CD4-positive, alpha-beta T cell treated with Interleukin-4 for 4 hours (primary cell): ENCODE measurements at regions not wholly inside any gene's neighbourhood (a gene's known extent, or its start where the extent isn't known, plus 50 kb on each side); places are given as distances from the start of the nearest gene placed in this dataset.
"Not testable (repeated sequence)": the region's sequence is repeated elsewhere in the genome, so short reads cannot be mapped to it uniquely, and the experiment has no call there.

ENCODE experiments used
- DNase-seq: peaks from one replicate; pipeline ENCODE4 v3.0.0-alpha.2; 2020

GRCh38 chr13:81874681-81875661, 1534.0 kb upstream of the SPRY2 start:
- no peak for DNase-seq

- DNase-seq, result no peak
These were observed 1533.3 kb upstream of the SPRY2 start for GRCh38 chr13:81874253-81874652.

- no peak for DNase-seq
These were observed 1531.7 kb upstream of the SPRY2 start for GRCh38 chr13:81872581-81872980.

GRCh38 chr13:81871751-81872325, 1530.9 kb upstream of the SPRY2 start:
- DNase-seq, result not testable (repeated sequence)

GRCh38 chr13:81848291-81848690, 1507.4 kb upstream of the SPRY2 start:
- no peak for DNase-seq

- DNase-seq, result no peak
These were observed 1505.8 kb upstream of the SPRY2 start for GRCh38 chr13:81846771-81847170.

- no peak for DNase-seq
These were observed 1480.3 kb upstream of the SPRY2 start for GRCh38 chr13:81821259-81821658.

- DNase-seq, result no peak
These were observed 1459.5 kb upstream of the SPRY2 start for GRCh38 chr13:81800433-81800832.

- DNase-seq, result no peak
These were observed 1454.8 kb upstream of the SPRY2 start for GRCh38 chr13:81795710-81796109.

GRCh38 chr13:81791641-81792040, 1450.7 kb upstream of the SPRY2 start:
- DNase-seq, result no peak

GRCh38 chr13:81781471-81781870, 1440.5 kb upstream of the SPRY2 start:
- DNase-seq, result no peak

- DNase-seq, result no peak
These were observed 1439.0 kb upstream of the SPRY2 start for GRCh38 chr13:81779876-81780275.

- no peak for DNase-seq
These were observed 1437.4 kb upstream of the SPRY2 start for GRCh38 chr13:81778350-81778749.

GRCh38 chr13:81773263-81773662, 1432.3 kb upstream of the SPRY2 start:
- DNase-seq, result no peak

GRCh38 chr13:81771951-81772350, 1431.0 kb upstream of the SPRY2 start:
- DNase-seq, result no peak

- no peak for DNase-seq
These were observed 1430.1 kb upstream of the SPRY2 start for GRCh38 chr13:81770868-81771505.

GRCh38 chr13:81762449-81762848, 1421.5 kb upstream of the SPRY2 start:
- DNase-seq, result no peak

GRCh38 chr13:81760316-81760715, 1419.4 kb upstream of the SPRY2 start:
- no peak for DNase-seq

GRCh38 chr13:81757348-81757970, 1416.5 kb upstream of the SPRY2 start:
- DNase-seq, result no peak

- DNase-seq, result no peak
These were observed 1404.5 kb upstream of the SPRY2 start for GRCh38 chr13:81745391-81745790.

- no peak for DNase-seq
These were observed 1397.4 kb upstream of the SPRY2 start for GRCh38 chr13:81738364-81738763.

- no peak for DNase-seq
These were observed 1385.3 kb upstream of the SPRY2 start for GRCh38 chr13:81726037-81726726.

GRCh38 chr13:81722456-81722855, 1381.5 kb upstream of the SPRY2 start:
- no peak for DNase-seq
